Activated CD4-positive, CD25-positive, alpha-beta regulatory T cell treated with anti-CD3 and anti-CD28 coated beads, Interleukin-2, amount 50 U/mL, for 16 hours (primary cell): ENCODE measurements at regions not wholly inside any gene's neighbourhood (a gene's known extent, or its start where the extent isn't known, plus 50 kb on each side); places are given as distances from the start of the nearest gene placed in this dataset.

Experiments
- DNase-seq: peaks from one replicate; pipeline ENCODE4 v3.0.0-alpha.2; 2020; ENCODE audit warnings: low read depth, low spot score

DNA sequence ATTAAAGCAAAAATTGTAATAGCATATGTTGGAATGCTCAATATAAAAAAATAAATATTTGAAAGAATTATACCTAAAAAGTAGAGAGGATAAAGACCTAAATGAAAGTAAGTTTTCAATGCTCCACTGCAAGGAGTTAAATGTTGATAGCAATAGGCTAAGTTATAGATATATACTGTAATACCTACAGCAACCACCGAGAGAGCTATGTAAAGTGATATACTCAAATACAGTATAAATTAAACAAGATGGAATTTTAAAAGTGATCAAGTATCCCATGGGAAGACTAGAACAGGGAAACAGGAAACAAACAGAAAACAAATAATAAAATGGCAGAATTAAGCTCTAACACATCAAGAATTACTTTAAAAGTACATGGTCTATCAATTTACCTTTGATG is 73.9 kb downstream of the CASP3 start:
- no peak for DNase-seq

DNA sequence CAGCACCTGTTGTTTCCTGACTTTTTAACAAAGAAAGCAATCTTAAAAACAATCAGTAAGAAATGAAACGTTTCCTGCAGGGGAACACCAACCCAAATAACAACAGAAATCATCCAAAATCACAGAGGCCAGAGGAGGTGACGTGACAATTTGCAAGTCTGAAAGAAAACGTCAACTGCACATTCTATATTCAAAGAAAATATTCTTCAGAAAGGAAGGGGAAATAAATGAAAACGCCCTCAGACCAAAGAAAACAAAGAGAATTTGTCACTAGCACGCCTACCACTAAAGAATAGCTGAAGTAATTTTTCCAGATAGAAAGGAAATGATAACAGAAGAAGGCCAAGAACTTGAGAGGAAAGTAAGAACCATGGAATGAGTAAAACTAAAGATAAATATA is 74.4 kb downstream of the CASP3 start:
- no peak for DNase-seq

DNA sequence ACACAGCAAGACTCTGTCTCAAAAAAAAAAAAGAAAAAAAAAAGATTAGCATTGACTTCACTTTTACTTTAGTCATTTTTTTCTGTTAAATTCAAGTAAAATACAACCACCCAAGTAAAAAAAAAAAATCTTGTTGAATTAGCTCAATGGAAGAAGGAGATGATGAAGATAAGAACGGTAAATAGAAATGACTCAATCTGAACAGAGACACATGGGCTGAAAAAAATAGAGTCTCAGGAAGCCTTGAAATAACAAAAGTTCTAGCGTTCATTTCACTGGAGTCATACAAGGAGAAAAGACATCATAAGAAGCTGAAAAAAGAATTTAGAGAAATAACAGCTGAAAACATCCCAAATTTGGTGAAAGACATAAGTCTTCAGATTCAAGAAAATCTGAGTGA is 75.5 kb downstream of the CASP3 start:
- no peak for DNase-seq

DNA sequence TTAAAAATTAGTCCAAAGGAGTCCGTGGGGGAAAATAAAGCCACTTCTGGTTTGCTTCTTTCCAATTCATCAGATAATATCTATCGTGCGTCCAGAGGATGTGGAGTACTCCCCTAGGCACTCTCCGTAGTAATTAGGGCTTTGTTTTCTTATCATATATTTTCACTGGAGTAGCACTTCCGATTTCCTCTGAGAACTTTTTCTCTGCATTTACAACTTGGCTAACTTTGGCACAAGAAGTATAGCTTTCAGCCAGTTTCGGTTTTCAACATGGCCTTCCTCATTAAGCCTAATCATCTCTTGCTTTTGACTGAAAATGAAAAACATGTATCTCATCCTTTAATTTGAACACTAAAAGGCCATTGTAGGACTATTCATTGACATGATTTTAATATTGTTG is 80.5 kb downstream of the CASP3 start:
- DNase-seq: no peak

DNA sequence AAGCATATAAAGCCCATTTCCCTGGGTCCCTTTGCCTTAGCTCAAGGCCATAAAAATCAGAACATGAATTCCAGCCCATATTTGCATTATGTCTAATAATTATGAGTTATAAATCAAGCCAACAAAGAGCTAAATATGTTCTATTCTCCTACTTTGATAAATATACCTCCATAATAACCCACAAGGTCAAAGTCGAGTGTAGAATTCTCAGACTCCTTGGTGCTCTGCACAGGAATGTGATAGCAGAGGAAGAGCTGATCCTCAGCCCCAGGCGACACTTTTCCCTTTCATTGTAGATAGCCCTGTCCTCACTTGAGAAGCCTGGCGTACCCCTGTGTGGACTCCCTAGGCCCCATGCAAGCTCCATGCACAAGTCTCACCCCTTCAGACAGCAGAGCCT is 85.6 kb downstream of the CASP3 start:
- no peak for DNase-seq

DNA sequence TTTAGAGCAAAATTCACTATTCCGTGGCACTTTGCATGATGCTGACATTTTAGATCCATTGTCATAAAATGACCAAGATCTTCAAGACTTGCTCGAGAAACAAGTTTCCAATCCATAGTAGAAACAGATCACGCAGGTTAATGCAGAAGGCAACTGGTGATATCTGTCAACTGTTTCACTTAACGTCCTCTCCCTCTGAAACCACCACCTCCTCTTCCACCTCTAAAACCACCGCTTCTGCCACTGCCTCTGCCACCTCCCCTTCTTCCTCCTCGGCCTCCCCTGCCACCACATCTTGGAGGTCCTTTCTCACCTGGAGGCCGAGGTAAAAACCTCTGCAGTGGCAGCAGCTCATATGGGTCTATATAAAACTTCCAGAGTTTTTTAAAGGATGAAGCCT is 84.6 kb upstream of the IRF2 start:
- DNase-seq: no peak

DNA sequence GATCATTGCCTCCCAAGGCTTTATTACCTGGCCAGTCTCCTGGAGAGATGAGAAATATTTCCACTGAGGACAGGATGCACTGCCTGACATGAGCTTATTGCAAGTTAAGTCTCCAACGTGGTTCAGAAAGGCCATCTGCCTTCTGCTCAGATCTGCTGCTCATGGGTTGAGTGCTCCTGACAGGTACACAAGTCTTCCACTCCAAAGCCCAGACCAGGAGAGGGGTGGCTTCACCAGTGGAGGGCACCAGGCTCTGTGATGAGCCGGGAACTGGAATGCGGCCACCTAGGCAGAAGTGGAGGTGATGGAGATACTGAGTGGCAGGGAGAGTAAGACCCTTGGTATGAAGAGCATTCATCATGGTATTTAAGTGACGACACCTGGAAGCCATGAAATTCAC is 79.5 kb upstream of the IRF2 start:
- no peak for DNase-seq

DNA sequence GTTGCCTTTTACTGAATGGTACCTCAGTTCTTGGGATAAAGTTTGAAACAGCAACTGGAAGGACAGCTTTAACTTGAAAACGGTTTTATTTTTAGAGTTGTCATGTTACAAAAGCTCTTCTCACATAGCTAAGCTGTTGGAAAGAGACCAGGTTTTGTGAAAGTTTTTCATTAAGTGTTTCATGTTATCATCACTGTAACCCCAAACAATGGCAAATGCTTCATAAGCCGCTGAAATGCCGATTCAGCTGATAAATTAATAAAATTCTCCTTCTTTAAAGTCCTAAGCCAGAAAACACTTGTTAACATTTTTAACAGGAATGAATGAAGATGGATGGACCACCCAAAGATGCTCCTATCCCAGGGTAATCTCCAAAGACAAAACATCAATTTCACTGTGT is 76.1 kb upstream of the IRF2 start:
- no peak for DNase-seq

DNA sequence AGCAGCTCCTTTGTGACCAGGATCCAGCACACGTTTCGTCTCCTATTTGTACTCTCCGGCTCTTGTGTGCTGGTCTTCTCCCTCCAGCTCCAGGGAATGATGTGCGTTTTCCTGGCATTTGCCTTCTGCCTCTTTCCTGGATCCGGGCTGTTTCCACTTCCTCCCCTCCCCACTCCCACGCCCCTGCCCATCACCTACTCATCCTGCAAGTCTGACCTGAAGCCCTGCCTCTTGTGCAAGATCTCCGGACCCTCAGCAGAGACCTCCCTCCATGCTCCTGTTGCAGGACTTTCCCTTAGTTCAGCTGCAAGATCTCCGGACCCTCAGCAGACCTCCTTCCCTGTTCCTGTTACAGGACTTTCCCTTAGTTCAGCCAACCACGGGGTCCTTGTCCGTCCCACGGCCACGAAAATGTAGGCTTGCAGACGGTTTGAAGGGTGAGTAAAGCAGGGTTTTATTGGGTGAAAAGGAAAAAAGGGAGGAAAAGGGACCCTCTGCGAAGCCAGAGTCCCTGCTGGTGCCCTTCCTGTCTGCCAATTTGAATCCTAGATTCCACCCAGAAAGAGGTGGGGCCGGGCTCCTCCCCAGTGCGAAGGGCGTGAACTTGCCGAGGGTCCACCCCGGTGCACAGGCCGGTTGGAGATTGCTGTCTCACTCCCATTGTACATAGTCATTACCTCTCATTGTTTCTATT is 74.4 kb upstream of the IRF2 start:
- DNase-seq: no peak

DNA sequence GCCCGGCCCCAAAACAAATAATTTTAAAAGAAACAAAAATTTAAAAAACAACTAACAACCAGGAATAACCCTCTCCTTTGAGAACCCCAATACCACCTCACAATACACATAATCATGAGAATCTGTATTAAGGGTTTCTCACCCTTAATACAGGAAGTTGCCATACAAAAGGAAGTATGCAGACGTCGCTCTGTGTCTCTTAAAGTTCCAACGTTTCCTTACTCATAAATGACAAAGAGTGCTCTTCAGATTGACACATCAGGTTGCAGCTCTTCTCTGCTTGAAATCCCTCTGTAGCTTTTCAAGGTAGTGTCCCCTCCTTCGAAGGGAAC is 73.9 kb upstream of the IRF2 start:
- no peak for DNase-seq

DNA sequence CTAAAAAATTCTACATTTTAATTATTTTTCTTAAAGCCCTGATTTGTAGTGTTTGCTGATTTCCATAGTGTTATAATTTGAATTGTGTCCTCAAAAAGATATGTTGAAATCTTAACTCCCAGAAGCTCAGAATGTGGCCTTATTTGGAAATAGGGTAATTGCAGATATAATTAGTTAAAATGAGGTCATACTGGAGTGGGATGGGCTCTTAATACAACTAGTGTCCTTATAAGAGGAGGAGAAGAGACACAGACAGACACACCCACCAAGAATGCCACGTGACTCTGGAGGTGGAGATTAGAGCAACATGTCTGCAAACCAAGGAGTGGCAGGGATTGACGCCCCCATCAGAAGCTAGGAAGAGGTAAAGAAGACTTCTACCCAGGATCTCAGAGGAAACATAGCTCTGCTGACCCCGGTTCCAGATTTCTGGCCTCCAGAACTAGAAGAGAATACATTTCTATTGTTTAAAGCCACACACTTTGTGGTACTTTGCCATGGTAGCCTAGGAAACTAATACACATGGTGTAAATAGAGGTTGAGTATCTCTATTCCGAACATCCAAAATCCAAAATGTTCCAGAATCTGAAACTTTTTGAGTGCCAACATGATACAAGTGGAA is 70.5 kb upstream of the IRF2 start:
- no peak for DNase-seq

DNA sequence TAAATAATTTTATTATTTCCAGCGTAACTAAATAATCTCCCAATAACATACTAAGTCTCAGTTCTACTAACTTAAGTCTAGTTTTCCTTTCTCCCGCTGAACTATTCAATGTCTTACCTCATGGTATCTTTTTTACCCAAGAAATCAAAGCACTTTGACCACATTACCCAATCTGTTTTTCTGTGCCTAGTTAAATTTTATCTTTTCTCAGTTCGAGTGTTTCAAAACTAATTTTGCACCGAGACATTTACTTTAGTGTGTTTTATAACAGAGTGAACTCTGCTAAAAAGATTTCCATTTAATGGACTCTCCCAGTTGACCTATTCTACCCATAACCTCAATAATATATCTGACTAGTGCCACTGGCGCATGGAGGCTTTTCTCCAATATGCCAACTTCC is 67.6 kb upstream of the IRF2 start:
- no peak for DNase-seq

DNA sequence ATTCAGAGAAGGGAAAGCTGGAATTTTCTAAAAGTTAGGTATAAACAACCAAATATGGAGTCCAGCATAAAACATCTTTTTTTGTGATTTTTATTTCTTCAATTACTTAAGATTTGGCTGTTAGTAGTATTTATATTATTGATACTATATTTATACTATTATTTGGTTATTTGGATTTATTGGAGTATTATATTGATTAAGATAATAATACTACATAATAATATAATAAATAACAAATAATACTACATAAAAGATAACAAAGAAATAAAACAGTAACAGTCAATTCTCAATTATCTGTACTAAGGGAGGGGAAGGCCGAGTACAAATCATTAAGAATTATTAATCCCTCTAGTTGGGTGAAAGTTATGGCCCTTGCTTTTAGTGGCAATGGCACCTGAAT is 66.0 kb upstream of the IRF2 start:
- DNase-seq: no peak

DNA sequence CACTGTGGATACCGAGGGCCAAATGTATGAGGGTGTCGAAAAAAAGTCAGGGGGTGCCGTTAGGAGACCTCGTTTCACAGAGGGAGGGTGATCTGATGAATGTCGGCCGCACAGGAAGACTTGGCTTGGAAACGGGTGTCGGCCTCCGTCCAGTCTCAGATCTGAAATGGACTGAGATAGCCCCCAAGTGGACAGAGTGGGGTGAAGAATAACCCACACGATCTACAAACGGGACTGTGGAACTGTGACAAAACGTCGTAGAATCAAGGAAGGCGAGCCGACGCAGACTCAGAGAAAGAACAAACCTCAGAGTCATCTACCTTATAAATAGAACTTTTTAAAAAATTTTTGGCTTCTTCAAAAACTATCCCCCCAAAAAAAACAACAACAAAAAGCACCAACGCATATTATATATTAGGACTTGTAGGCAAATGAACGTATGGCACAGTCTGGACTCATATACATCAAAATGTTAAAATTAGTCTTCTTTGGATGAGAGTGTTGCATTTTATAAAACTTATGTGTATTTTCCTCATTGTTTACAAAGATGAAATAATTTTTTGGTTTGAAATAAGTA is 63.8 kb upstream of the IRF2 start:
- DNase-seq: peak; percentile 34

DNA sequence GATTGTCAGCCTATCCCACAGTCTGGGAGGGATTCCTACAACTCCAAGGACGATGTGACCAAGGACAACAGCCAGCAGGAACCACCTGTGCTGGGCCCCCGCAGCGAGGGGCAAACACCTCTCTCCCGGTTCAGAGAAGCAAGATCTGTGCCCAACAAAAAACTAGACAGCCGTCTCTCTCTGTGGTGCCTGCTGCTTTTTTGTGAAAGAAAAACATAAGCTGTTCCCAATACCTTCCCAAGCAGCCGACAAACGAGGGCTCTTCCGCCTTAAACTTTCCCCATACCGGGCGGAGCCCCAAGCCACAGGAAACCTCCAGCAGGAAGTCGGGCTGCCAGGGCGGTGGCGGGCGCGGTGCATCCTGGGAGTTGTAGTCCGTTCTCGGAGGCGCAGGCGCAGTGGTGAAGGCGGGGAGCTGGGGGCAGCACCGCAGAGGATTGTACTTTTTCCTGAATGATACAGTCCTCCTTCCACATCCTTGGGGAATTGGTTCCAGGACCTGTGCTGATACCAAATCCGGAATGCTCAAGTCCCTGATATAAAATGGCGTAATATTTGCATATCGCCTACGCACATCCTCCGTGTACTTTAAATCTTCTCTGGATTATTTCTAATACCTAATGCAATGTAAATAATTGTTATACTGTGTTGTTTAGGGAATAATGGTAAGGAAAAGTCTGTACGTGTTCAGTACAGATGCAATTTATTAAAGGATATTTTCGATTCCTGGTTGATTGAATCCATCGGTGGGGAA is 63.1 kb upstream of the IRF2 start:
- peak; percentile 87 for DNase-seq

DNA sequence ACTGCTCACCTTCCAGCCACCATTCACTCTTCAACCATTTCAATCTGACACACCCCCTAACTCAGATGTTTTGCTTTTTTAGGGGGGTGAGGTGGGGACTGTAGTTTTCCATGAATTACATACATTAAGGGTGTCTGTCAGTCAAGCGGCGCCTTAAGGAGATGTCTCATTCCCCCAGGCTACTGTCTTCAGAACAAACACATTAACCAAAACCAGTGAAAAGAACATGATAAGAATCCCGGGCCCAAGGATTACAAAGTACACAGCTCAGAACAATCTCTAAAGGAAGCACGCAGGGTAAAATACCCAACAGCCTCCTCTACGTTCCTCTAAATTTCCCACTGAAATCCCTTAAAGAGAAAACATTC is 62.5 kb upstream of the IRF2 start:
- no peak for DNase-seq

DNA sequence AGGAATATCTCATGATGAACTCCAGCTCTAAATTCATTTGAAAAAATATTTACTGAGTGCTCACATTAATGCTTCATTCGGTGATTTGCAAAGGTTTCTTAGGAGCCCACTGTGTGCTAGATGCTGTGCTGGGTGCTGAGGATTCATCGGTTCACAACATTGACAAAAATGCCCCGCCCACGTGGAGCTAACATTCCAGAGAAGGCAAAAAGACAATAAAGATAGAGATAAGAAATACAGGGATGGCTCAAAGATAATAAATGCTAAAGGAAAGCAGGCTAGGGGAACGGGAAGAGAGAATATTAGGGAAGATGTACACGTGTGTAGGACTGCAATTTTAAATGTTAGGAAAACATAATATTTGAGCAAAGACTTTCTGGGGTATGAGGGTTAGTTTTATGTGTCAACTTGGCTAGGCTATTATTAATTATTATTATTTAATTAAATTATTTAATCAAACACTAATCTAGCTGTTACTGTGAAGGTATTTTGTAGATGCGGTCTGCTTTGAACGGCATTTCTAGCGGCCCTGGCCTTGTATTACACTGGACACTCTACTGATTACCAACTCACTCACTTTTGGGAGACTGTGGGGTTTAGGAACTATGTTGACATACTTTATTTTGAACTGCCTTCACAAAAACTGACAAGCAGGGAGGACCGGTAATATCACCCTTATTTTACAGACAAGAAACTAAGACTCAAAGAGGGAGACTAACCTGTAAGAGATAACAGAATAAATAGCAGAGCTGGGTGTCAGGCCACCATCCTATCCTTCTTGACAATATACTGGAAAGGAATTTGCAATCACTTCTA is 61.9 kb upstream of the IRF2 start:
- no peak for DNase-seq

DNA sequence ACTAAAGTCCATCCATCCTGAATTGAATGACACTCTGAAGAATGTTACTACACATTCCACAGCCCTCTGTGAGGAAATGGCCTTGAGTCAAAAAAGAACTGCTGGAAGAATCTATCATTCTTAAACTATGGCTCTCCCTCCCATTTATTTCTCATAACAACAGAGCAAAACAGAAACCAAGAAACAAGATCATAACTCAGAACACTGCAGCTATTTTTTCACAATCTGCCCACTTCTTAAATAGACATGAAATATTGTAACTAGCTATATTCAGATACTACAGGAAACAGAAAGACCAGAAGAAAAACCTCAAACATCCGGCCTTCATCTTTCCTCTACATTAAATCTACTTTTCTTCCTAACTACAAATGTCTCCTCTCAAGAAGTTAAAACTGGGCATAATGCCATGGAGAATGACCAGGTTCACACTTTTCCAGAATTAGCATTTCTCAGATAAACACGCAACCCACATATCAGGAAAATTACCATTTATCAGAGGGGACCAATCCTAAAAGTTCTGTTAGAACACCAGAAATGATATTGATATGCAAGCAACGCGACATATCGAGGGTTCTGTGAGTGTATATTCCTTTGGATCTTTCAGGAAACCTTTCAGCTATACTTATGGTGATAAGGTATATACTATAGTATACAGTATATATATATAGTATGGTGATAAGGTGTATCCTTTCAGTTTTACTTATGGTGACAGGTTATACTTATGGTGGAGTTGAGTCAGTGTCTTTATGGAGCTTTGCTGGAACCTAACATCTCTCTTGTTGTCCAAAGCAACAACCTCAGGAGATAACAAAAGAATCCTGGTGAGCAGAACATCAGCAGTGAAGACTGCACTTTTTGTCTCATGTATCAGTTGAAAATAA is 60.4 kb upstream of the IRF2 start:
- no peak for DNase-seq

DNA sequence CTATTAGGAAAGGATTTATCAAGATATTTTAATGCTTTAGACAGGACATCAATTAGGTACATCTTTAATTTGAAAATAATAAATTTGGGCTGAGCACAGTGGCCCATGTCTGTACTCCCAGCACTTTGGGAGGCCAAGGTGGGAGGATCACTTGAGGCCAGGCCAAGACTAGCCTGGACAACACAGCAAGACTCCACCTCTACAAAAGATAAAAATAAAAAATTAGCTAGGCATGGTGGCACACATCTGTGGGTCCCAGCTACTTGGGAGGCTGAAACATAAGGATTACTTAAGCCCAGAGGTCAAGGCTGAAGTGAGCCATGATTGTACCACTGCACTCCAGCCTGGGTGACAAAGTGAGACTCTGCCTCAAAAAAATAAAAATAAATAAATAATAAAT is 59.6 kb upstream of the IRF2 start:
- DNase-seq: no peak

DNA sequence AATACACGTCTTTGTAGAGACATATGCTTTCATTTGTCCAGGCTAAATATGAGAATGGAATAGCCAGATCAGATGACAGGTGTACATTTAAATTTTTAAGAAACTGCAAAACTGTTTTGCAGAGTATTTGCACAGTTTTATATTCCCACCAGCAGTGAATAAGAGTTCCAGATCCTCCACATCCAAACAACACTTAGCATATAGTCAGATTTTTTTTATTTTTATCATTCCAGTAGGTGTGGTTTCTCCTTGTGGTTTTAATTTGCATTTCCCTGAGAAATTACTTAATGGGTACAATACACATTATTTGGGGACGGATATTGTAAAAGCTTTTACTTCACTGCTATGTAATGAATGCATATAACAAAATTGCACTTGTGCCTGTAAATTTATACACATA is 56.7 kb upstream of the IRF2 start:
- DNase-seq: no peak

DNA sequence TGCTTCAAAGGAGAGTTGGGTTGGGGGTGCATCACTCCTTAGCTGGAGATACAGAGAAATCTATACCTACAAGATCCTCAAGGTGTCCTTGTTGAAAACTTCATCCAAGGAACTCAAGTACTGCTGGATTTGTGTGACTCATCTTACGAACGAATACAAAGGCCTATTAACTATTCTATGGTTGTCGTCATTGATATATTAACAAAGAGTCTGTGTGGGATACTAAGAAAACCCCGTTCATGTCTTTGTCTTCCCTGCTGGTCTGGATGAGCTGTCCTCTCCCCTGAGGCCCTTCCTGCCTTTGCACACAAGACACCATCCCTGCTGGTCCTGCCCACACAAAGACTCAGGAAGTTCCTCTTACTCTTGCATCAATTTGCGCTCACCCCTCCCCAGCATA is 54.9 kb upstream of the IRF2 start:
- DNase-seq: no peak
